GM12878 (cell line): ENCODE measurements at regions not wholly inside any gene's neighbourhood (a gene's known extent, or its start where the extent isn't known, plus 50 kb on each side); places are given as distances from the start of the nearest gene placed in this dataset.

ENCODE experiments used
- ATAC-seq: fragments of 200-7000 bp; cut with Tn5 transposase; 3 replicates; pipeline ENCODE4 v1.9.1; 2020; ENCODE audit warnings: mild to moderate bottlenecking, moderate library complexity
- BruUV-seq: library from RNA; stranded (reverse); fragments of 400-500 nt; replicated peaks from 2 replicates; lab custom pipeline; 2021; lab: Mats Ljungman, UMichigan
- CTCF ChIA-PET: fragments of 300-600 bp; sonication (Branson Sonifier 250); formaldehyde crosslinking; extraction: SDS; loops from one replicate; lab custom pipeline; 2021; ENCODE audit warnings: inconsistent platforms; lab: Yijun Ruan, JAX
- POLR2A ChIA-PET: fragments of 350-600 bp; formaldehyde crosslinking; extraction: SDS; loops from one replicate; lab custom pipeline; 2021; ENCODE audit warnings: inconsistent platforms; lab: Charles Lee
- RAD21 ChIA-PET: fragments of 300-600 bp; sonication (Branson Sonifier 250); formaldehyde crosslinking; loops from one replicate; lab custom pipeline; 2023; ENCODE audit warnings: antibody characterized with exemption; ENCODE audit not compliant: unreplicated experiment; lab: Charles Lee
- SMC1A ChIA-PET: fragments of 300-600 bp; sonication (Branson Sonifier 250); formaldehyde crosslinking; loops from one replicate; lab custom pipeline; 2023; ENCODE audit not compliant: unreplicated experiment, uncharacterized antibody; lab: Charles Lee
- DNase-seq: peaks from one replicate; pipeline ENCODE4 v3.0.0-alpha.2; 2011; ENCODE audit warnings: low read depth, low spot score
- FAIRE-seq: peaks from 3 replicates; lab custom pipeline; 2011; peaks lifted over from hg19 to GRCh38; lab: Jason Lieb, UNC
- H2AFZ ChIP-seq: 2 replicates; pipeline ENCODE4 v1.6.0; 2011; ENCODE audit warnings: low read depth, low read length, control low read depth; ENCODE audit not compliant: control insufficient read depth
- H3K27ac ChIP-seq: 2 replicates; pipeline ENCODE4 v1.5.1; 2011; ENCODE audit warnings: control low read depth; ENCODE audit not compliant: control insufficient read depth, insufficient read depth
- H3K27me3 ChIP-seq, 2 experiments: replicated peaks in 1 of 2; 2 replicates each; pipeline versions ENCODE4 v1.6.0 to v1.6.1; 2011; ENCODE audit warnings: low read length in 1 of 2; ENCODE audit not compliant: control insufficient read depth in 2 of 2, insufficient read depth in 2 of 2
- H3K36me3 ChIP-seq, 2 experiments: 2 replicates each; pipeline ENCODE4 v1.5.1; 2011; ENCODE audit warnings: low read length in 1 of 2; ENCODE audit not compliant: control insufficient read depth in 2 of 2, insufficient read depth in 2 of 2
- H3K4me1 ChIP-seq: 2 replicates; pipeline ENCODE4 v1.6.1; 2011; ENCODE audit warnings: mild to moderate bottlenecking, low read length, moderate library complexity, mixed read lengths; ENCODE audit not compliant: control insufficient read depth, insufficient read depth
- H3K4me2 ChIP-seq: 2 replicates; pipeline ENCODE4 v1.6.0; 2011; ENCODE audit warnings: control low read depth; ENCODE audit not compliant: control insufficient read depth, insufficient read depth
- H3K4me3 ChIP-seq: fragments of 200-600 bp; sonication (generic); 2 replicates; pipeline ENCODE4 v1.5.1; 2016
- H3K79me2 ChIP-seq: 2 replicates; pipeline ENCODE4 v1.6.0; 2011; ENCODE audit warnings: low read length; ENCODE audit not compliant: control insufficient read depth, insufficient read depth
- H3K9ac ChIP-seq: 2 replicates; pipeline ENCODE4 v1.8.0; 2011; ENCODE audit warnings: low read length, control low read depth, mixed read lengths; ENCODE audit not compliant: control insufficient read depth, insufficient read depth
- H3K9me3 ChIP-seq: replicated peaks from 3 replicates; pipeline ENCODE4 v1.5.1; 2011; ENCODE audit warnings: mild to moderate bottlenecking, low read length; ENCODE audit not compliant: control insufficient read depth, insufficient read depth
- H4K20me1 ChIP-seq: 2 replicates; pipeline ENCODE4 v1.6.0; 2011; ENCODE audit not compliant: control insufficient read depth, insufficient read depth
- ESRRA ChIP-seq: IDR thresholded peaks from 2 replicates; pipeline ENCODE4 v1.6.1; 2012; ENCODE audit warnings: mild to moderate bottlenecking, low read length, improper control_type of control experiment
- JUNB ChIP-seq: IDR thresholded peaks from 2 replicates; pipeline ENCODE4 v1.6.1; 2016; ENCODE audit warnings: antibody characterized with exemption, mild to moderate bottlenecking
- MAX ChIP-seq: IDR thresholded peaks from 2 replicates; pipeline ENCODE4 v1.6.1; 2012; ENCODE audit warnings: low read depth, low read length, improper control_type of control experiment
- MEF2A ChIP-seq: IDR thresholded peaks from 2 replicates; pipeline ENCODE4 v1.6.1; 2011; ENCODE audit warnings: low read depth, mild to moderate bottlenecking, low read length, moderate library complexity; ENCODE audit not compliant: insufficient read depth
- NFYA ChIP-seq: IDR thresholded peaks from 2 replicates; pipeline ENCODE4 v1.6.1; 2011; ENCODE audit warnings: low read depth, mild to moderate bottlenecking, low read length, improper control_type of control experiment, borderline replicate concordance
- POLR2AphosphoS2 ChIP-seq: IDR thresholded peaks from 2 replicates; pipeline ENCODE4 v1.6.1; 2011; ENCODE audit warnings: low read depth, mild to moderate bottlenecking, low read length, improper control_type of control experiment, moderate library complexity
- POLR2AphosphoS5 ChIP-seq: IDR thresholded peaks from 2 replicates; pipeline ENCODE4 v1.6.1; 2011; ENCODE audit warnings: mild to moderate bottlenecking, low read length, inconsistent platforms
- SMAD1 ChIP-seq: fragments of 450-650 bp; IDR thresholded peaks from 2 replicates; pipeline ENCODE4 v1.6.1; 2018; ENCODE audit warnings: mild to moderate bottlenecking, low read depth; ENCODE audit not compliant: partially characterized antibody
- SMAD5 ChIP-seq: IDR thresholded peaks from 2 replicates; pipeline ENCODE4 v1.6.1; 2016; ENCODE audit warnings: antibody characterized with exemption, low read depth
- STAT1 ChIP-seq: fragments of 450-650 bp; conservative IDR thresholded peaks from 2 replicates; pipeline ENCODE4 v1.6.1; 2014; ENCODE audit warnings: antibody characterized with exemption, mild to moderate bottlenecking
- TAF1 ChIP-seq: IDR thresholded peaks from 2 replicates; pipeline ENCODE4 v1.6.1; 2011; ENCODE audit warnings: mild to moderate bottlenecking, low read depth, low read length, borderline replicate concordance
- USF2 ChIP-seq: IDR thresholded peaks from 2 replicates; pipeline ENCODE4 v1.6.1; 2011; ENCODE audit warnings: low read depth, low read length, improper control_type of control experiment, borderline replicate concordance
- WRNIP1 ChIP-seq: IDR thresholded peaks from 2 replicates; pipeline ENCODE4 v1.6.1; 2011; ENCODE audit warnings: low read depth, low read length, improper control_type of control experiment, borderline replicate concordance
- ZNF384 ChIP-seq: IDR thresholded peaks from 2 replicates; pipeline ENCODE4 v1.6.1; 2012; ENCODE audit warnings: low read depth, mild to moderate bottlenecking, low read length, improper control_type of control experiment, borderline replicate concordance
- WGBS: methylation state at CpG from one replicate; pipeline ENCODE4 v1.1.6; 2016; ENCODE audit warnings: low lambda C conversion rate; ENCODE audit not compliant: insufficient replicate concordance, insufficient coverage; ENCODE audit errors: missing lambda C conversion rate; 5-methylcytosine and 5-hydroxymethylcytosine counted together
- in situ Hi-C: fragments of 300-500 bp; cut with MboI; formaldehyde crosslinking; loops from 9 replicates; pipeline ENCODE4 v1.14.3; 2018; ENCODE audit warnings: mixed read lengths
- intact Hi-C: fragments of 100-400 bp; cut with micrococcal nuclease; formaldehyde crosslinking; loops from one replicate; pipeline ENCODE4 v1.14.2; 2022; ENCODE audit not compliant: unreplicated experiment
- TF ChIP-seq, protein P1 (sequence below): fragments of 450-650 bp; IDR thresholded peaks from 2 replicates; pipeline ENCODE4 v1.6.1; 2017; ENCODE audit warnings: mild to moderate bottlenecking, moderate library complexity

DNA sequence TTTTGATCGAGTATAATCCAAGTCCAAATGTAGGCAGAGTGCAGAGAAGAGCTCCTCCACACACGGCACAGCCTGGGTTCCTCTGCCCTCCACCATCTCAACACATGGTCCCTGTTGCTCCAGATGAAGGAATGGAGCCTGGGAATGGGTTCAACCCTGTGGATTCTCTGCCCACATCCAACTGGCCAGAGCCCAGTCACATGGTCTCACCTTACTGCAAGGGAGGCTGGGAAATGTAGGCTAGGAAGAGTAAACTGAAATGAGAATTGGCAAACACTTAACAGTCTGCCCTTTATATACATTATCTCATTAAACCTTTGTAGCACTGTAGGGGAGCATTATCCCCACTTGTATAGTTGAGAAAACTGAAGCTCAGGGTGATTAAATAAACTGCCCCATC is 60.1 kb upstream of the RAB4A start:
- Histone ChIP-seq H3K36me3 (no peaks in the 10 kb centered on the region), H4K20me1 (no peaks in the 10 kb centered on the region), H2AFZ (no peak overlapping the region), H3K79me2 (no peaks in the 10 kb centered on the region), H3K27me3 (peaks cover 1 to 2% of the 10 kb centered on the region in 2 experiments; a peak in 3 of 4 replicates), H3K4me1 (no peaks in the 10 kb centered on the region), H3K4me2 (no peak overlapping the region), H3K9ac (no peak overlapping the region), H3K9me3 (no peaks in the 10 kb centered on the region), H3K27ac (no peak overlapping the region), H3K4me3 (no peak overlapping the region)
- in situ Hi-C loops: no loop called here
- DNase-seq (no peak), FAIRE-seq (no peak), ATAC-seq (no peak)
- ChIA-PET RAD21 (no interaction called here), SMC1A (no interaction called here), POLR2A (no interaction called here), CTCF (no interaction called here)
- intact Hi-C loops: no loop called here
- 47% methylated on average over 2 of the region's 2 CpGs for WGBS
- TF ChIP-seq, protein P1, sequence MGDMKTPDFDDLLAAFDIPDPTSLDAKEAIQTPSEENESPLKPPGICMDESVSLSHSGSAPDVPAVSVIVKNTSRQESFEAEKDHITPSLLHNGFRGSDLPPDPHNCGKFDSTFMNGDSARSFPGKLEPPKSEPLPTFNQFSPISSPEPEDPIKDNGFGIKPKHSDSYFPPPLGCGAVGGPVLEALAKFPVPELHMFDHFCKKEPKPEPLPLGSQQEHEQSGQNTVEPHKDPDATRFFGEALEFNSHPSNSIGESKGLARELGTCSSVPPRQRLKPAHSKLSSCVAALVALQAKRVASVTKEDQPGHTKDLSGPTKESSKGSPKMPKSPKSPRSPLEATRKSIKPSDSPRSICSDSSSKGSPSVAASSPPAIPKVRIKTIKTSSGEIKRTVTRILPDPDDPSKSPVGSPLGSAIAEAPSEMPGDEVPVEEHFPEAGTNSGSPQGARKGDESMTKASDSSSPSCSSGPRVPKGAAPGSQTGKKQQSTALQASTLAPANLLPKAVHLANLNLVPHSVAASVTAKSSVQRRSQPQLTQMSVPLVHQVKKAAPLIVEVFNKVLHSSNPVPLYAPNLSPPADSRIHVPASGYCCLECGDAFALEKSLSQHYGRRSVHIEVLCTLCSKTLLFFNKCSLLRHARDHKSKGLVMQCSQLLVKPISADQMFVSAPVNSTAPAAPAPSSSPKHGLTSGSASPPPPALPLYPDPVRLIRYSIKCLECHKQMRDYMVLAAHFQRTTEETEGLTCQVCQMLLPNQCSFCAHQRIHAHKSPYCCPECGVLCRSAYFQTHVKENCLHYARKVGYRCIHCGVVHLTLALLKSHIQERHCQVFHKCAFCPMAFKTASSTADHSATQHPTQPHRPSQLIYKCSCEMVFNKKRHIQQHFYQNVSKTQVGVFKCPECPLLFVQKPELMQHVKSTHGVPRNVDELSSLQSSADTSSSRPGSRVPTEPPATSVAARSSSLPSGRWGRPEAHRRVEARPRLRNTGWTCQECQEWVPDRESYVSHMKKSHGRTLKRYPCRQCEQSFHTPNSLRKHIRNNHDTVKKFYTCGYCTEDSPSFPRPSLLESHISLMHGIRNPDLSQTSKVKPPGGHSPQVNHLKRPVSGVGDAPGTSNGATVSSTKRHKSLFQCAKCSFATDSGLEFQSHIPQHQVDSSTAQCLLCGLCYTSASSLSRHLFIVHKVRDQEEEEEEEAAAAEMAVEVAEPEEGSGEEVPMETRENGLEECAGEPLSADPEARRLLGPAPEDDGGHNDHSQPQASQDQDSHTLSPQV: no peak
- no peak for TF ChIP-seq TAF1
- TF ChIP-seq ESRRA: no peak
- no peak for TF ChIP-seq SMAD1
- TF ChIP-seq WRNIP1: no peak
- no peak for TF ChIP-seq ZNF384
- TF ChIP-seq MAX: no peak
- no peak for TF ChIP-seq STAT1
- TF ChIP-seq USF2: no peak
- no peak for TF ChIP-seq MEF2A
- no peak for TF ChIP-seq SMAD5
- no peak for TF ChIP-seq POLR2AphosphoS2
- no peak for TF ChIP-seq NFYA
- no peak for TF ChIP-seq POLR2AphosphoS5
- TF ChIP-seq JUNB: no peak
- no TSS peak for BruUV-seq
